OCI-LY3 (cell line): ENCODE measurements at regions not wholly inside any gene's neighbourhood (a gene's known extent, or its start where the extent isn't known, plus 50 kb on each side); places are given as distances from the start of the nearest gene placed in this dataset.

Source experiments
- CTCF ChIP-seq: fragments of 200-600, 300-600 bp; sonication (generic); IDR thresholded peaks from 2 replicates; pipeline ENCODE4 v1.5.1; 2014; ENCODE audit warnings: antibody characterized with exemption, low read length, low read depth
- EZH2phosphoT487 ChIP-seq: fragments of 200-600 bp; shearing (Covaris generic); IDR thresholded peaks from 2 replicates; pipeline ENCODE4 v1.6.1; 2018; ENCODE audit warnings: antibody characterized with exemption, mixed run types, low read depth

- TF ChIP-seq CTCF (no peak), EZH2phosphoT487 (no peak)
Observed at GRCh38 chr13:48165063-48165462, 67.9 kb upstream of the ITM2B start.
